ENCODE measurements at regions not wholly inside any gene's neighbourhood (a gene's known extent, or its start where the extent isn't known, plus 50 kb on each side); places are given as distances from the start of the nearest gene placed in this dataset.

GRCh38 chr4:81818385-81818920 is 346.7 kb upstream of the RASGEF1B start:
- TF ChIP-seq POLR2AphosphoS2 (IDR thresholded peaks at IDR 0.05; ENCODE audit: low read depth, low read length) (no peak), ZNF592 (IDR thresholded peaks at IDR 0.05) (no peak), CREM (IDR thresholded peaks at IDR 0.05; ENCODE audit: low read depth) (no peak), YY1 (IDR thresholded peaks at IDR 0.05; ENCODE audit: low read depth, low read length) (no peak), SREBF1 (IDR thresholded peaks at IDR 0.05; ENCODE audit: low read length) (no peak), RUNX3 (IDR thresholded peaks at IDR 0.05; ENCODE audit: low read length) (no peak), MEF2A (IDR thresholded peaks at IDR 0.05; ENCODE audit: insufficient read depth, low read depth, low read length) (no peak), LARP7 (IDR thresholded peaks at IDR 0.05) (no peak), CHD2 (IDR thresholded peaks at IDR 0.05; ENCODE audit: borderline replicate concordance, low read depth, low read length) (no peak), SMC3 (IDR thresholded peaks at IDR 0.05; ENCODE audit: borderline replicate concordance, low read length) (no peak), TCF7 (IDR thresholded peaks at IDR 0.05; ENCODE audit: borderline replicate concordance) (no peak), KAT2A (conservative IDR thresholded peaks at IDR 0.05; ENCODE audit: control insufficient read depth, low read depth, low read length) (no peak), PKNOX1 (IDR thresholded peaks at IDR 0.05) (no peak), ATF7 (IDR thresholded peaks at IDR 0.05; ENCODE audit: low read depth) (no peak), MTA2 (IDR thresholded peaks at IDR 0.05; ENCODE audit: low read depth) (no peak), EGR1 (IDR thresholded peaks at IDR 0.05; ENCODE audit: borderline replicate concordance in 1 of 2, low read depth in 2 of 2, low read length in 2 of 2) (no peak)
- 47% methylated on average over 8 of the region's 8 CpGs for WGBS (ENCODE audit: insufficient coverage, insufficient replicate concordance, low lambda C conversion rate, missing lambda C conversion rate)
- ChIA-PET POLR2A (no interaction called here), CTCF (no interaction called here), SMC1A (ENCODE audit: uncharacterized antibody, unreplicated experiment) (interaction anchor here (1.0 kb wide), 1 partner anchor 351 kb away, joined by 3 read pairs; no protein-coding TSS in a partner anchor), RAD21 (ENCODE audit: unreplicated experiment) (no interaction called here)
- Histone ChIP-seq H3K9me3 (replicated peaks; ENCODE audit: control insufficient read depth, insufficient read depth, low read length) (no peaks in the 10 kb centered on the region), H4K20me1 (ENCODE audit: control insufficient read depth, insufficient read depth) (no peaks in the 10 kb centered on the region), H3K27ac (ENCODE audit: control insufficient read depth, insufficient read depth) (no peak overlapping the region), H3K36me3 (ENCODE audit: control insufficient read depth in 2 of 2, insufficient read depth in 2 of 2, low read length in 1 of 2) (no peaks in the 10 kb centered on the region), H3K4me2 (ENCODE audit: control insufficient read depth, insufficient read depth) (no peak overlapping the region), H3K27me3 (replicated peaks in 1 of 2; ENCODE audit: control insufficient read depth in 2 of 2, insufficient read depth in 2 of 2, low read length in 1 of 2) (no peaks in the 10 kb centered on the region), H3K4me1 (ENCODE audit: control insufficient read depth, insufficient read depth, low read length) (no peaks in the 10 kb centered on the region), H3K79me2 (ENCODE audit: control insufficient read depth, insufficient read depth, low read length) (no peaks in the 10 kb centered on the region), H3K4me3 (no peak overlapping the region), H2AFZ (ENCODE audit: control insufficient read depth, low read depth, low read length) (no peak overlapping the region), H3K9ac (ENCODE audit: control insufficient read depth, insufficient read depth, low read length) (no peak overlapping the region)
- DNase-seq (ENCODE audit: low read depth, low spot score) (no peak), FAIRE-seq (no peak), ATAC-seq (no peak)
- intact Hi-C loops (cut with micrococcal nuclease; ENCODE audit: unreplicated experiment) (no loop called here), in situ Hi-C loops (cut with MboI) (no loop called here)
- no TSS peak for BruUV-seq (replicated peaks)

All from GM12878 (cell line).